Erythroblast (primary cell): ENCODE measurements at regions not wholly inside any gene's neighbourhood (a gene's known extent, or its start where the extent isn't known, plus 50 kb on each side); places are given as distances from the start of the nearest gene placed in this dataset.

Experiments used
- GATA1 ChIP-seq: IDR thresholded peaks from 2 replicates; pipeline ENCODE4 v1.6.1; 2011; ENCODE audit warnings: low read depth, mild to moderate bottlenecking, control low read depth, low read length, moderate library complexity
- POLR2A ChIP-seq: IDR thresholded peaks from 2 replicates; pipeline ENCODE4 v1.6.1; 2011; ENCODE audit warnings: mild to moderate bottlenecking, low read length

GRCh38 chr15:95987299-95987698 is 343.2 kb upstream of the NR2F2 start:
- no peak for TF ChIP-seq POLR2A
- TF ChIP-seq GATA1: no peak
